GM18505 (cell line): ENCODE measurements at regions not wholly inside any gene's neighbourhood (a gene's known extent, or its start where the extent isn't known, plus 50 kb on each side); places are given as distances from the start of the nearest gene placed in this dataset.

ENCODE experiments used
- ATAC-seq: cut with Tn5 transposase; IDR thresholded peaks from one replicate; pipeline ENCODE4 v1.9.1; 2021; ENCODE audit not compliant: unreplicated experiment
- POLR2A ChIP-seq: IDR thresholded peaks from 4 replicates; pipeline ENCODE4 v1.6.1; 2011; ENCODE audit warnings: borderline replicate concordance; ENCODE audit not compliant: insufficient read depth, insufficient read length; ENCODE audit errors: extremely low read depth

GRCh38 chrX:39171686-39172085 is 370.4 kb downstream of the MID1IP1 start:
- no peak for TF ChIP-seq POLR2A
- no peak for ATAC-seq

GRCh38 chrX:39174241-39174771 is 373.0 kb downstream of the MID1IP1 start:
- ATAC-seq = no peak

GRCh38 chrX:39174772-39175417 is 373.6 kb downstream of the MID1IP1 start:
- no peak for ATAC-seq
- TF ChIP-seq POLR2A = no peak

More at GRCh38 chrX:39174241-39174771, 373.0 kb downstream of the MID1IP1 start:
- TF ChIP-seq POLR2A = no peak

DNA sequence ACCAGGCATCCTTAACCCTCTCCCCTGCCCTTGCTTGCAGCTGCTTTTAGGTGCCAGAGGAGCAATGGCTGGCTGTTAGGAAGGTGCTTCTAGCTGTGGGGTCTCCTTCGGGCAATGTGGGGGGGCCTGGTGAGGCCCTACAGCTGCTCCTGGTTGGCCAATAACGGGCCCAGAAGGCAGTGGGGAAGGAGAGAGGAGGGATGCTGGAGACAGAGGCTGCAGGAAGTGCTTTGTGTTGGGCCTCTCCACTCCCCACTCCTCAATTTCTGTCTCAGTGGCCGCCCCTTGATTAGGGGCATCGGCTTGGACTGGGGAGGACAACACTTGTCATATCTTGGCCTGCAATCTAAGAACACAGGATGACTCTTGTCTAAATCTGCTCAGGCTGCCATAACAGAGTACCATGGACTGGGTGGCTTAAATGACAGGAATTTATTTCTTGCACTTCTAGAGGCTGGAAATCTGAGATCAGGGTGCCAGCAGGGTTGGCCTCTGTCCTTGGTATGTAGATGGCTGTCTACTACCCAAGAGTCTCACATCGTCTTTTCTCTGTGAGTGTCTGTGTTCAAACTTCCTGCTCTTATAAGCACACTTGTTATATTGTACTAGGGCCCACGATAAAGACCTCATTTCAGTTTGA is 374.3 kb downstream of the MID1IP1 start:
- no peak for TF ChIP-seq POLR2A
- ATAC-seq = no peak

GRCh38 chrX:39176105-39176504 is 374.8 kb downstream of the MID1IP1 start:
- no peak for TF ChIP-seq POLR2A
- no peak for ATAC-seq

DNA sequence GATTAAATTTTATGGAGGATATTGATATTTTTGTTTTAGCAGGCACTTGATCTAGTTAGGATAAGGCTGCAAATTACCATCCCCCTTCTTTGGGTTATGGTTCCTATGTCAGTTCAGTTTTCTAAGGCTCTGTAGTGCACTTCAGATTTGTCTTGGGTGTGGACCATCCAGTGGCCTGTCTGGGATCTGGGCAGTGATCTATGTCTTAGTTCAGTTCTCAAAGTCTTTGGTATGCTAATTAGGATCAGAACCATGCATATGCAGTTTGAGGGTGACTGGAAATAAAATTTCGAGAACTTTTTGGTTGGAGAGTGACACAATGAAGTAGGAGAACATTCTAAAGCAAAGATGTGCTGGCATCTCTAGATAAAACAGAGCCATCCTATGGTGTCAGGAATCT is 388.2 kb downstream of the MID1IP1 start:
- TF ChIP-seq POLR2A = no peak
- no peak for ATAC-seq

- ATAC-seq = no peak
- TF ChIP-seq POLR2A = no peak
These were observed 393.4 kb downstream of the MID1IP1 start for GRCh38 chrX:39194673-39195072.

GRCh38 chrX:39195156-39195555 is 393.9 kb downstream of the MID1IP1 start:
- no peak for ATAC-seq
- no peak for TF ChIP-seq POLR2A

DNA sequence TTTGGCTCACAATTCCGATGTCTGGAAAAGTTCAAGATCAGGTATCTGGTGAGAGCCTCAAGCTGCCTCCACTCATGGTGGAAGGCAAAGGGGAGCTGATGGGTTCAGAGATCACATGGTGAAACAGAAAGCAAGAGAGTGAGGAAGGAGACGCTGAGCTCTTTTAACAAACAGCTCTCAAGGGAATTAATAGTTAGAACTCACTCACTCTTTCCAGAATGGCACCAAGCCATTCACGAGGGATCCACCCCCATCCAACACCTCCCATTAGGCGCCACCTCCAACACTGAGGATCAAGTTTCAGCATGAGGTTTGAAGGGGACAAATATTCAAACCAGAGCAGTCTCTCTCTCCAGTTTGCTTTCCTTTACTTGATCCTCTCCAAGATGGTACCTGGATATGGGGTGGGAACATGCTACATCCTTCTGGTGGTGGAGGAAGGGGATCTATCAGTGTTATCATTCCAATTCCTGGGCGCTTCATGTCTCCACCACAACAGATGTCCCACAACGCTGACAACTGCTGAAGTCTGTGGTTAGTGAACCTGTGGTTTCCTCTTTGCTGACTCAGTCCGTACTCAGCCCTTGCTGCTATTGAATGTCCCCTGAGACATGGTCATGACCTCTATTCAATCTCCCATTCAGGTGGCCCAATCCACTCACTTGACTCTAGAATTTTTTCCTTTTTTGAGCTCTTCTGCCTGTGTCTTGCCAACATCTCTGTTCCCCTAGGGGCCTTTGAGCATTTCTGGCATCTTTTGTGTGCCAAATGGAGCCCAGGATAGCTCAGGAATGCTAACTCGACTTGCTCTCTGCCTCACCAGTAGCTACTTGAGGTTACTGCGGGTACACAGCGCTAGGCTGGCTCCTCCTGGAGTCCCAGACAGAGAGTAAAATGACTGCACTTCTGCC is 395.2 kb downstream of the MID1IP1 start:
- peak; percentile 93 for ATAC-seq
- no peak for TF ChIP-seq POLR2A

GRCh38 chrX:39199429-39199828 is 398.2 kb downstream of the MID1IP1 start:
- ATAC-seq = no peak
- TF ChIP-seq POLR2A = no peak

DNA sequence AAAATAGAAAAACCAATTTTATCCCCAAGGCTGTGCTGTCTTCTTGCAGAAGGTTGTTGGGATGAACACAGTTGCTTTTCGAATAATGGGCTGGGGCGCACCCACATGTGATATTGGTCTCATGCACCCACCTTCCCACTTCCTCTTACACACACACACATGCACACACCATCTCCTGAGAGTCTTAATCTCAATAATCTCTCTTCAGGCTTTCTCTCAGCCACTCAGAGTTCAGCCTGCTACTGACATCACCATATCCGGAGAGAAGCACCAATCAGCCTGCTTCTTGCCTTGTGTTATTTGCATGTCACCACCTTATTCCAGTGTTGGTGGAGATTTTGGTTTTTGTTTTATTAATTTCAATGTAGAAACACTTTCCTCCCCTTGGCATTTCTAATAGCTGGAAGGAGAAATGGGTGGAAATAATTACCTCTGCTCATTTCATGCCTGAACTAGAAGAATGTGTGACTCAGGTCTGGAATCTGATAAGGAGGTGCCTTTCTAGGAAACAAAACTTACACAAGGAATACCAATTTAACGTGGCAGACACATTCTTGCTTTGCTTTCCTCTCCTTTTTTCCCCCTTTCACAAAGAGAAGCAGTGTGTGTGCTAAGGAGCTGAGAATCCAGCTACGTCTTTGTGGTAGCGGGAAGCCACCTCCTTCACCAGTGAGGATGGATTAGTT is 400.2 kb downstream of the MID1IP1 start:
- no peak for TF ChIP-seq POLR2A
- no peak for ATAC-seq

DNA sequence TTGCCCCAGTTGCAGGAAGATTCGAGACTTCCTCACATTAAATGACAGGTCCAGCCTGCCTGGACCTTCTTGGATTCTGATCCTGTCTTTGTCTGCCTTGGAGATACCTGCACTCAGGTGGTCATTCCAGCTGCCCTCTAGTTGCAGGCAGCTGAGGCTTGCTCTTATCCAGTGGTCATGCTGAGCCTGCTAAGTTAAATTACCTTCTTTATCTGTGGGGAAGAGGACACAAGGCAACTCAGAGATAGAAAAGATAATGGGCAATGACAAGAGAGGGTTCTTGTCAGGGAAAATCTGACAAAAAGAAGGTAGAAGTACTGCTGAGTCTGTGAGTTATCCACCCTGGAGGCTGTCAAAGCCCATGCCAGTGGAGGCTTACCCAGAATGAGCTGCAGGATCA is 401.4 kb downstream of the MID1IP1 start:
- no peak for ATAC-seq
- TF ChIP-seq POLR2A = no peak

DNA sequence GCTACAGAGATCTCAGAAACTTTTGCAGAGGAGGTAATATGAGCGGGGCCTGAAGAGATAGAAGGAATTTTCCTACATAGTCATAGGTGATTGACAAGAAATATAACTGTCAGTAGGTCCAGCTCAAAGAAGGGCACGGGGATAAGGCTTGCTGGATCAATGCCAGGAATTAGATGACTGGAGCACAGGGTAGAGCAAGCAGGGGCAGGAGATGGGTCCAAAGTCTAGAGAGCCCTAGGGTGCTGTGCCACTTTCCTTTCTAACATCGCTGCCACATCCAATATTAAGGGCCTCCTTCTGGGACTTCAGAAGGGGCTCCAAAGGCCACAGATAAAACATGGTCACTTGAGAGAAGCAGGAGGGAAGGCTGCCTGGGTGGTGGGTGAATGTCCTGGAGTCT is 402.2 kb downstream of the MID1IP1 start:
- TF ChIP-seq POLR2A = no peak
- no peak for ATAC-seq

DNA sequence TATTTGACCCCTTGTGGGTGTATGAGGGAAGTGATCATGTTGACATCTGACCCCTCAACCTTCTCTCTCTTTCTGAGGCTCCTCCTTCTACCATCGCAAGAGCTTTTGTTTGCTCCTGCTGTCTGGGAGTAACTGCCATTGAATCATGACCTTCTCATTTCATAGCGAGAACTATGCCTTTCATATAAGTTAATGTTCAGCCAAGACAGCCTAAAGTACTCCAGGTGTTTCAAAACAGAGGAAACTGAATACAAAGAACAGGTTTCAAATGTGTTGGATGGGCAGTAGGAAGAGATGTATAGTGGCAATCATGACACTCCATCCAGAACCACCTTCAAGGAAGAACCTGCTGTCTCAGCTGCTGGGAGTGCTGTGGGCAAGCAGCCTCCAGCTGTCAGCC is 403.1 kb downstream of the MID1IP1 start:
- TF ChIP-seq POLR2A = no peak
- no peak for ATAC-seq

- ATAC-seq = peak; percentile 68
- no peak for TF ChIP-seq POLR2A
These were observed 403.7 kb downstream of the MID1IP1 start for GRCh38 chrX:39204945-39205344.
